ENCODE measurements at regions not wholly inside any gene's neighbourhood (a gene's known extent, or its start where the extent isn't known, plus 50 kb on each side); places are given as distances from the start of the nearest gene placed in this dataset.

DNA sequence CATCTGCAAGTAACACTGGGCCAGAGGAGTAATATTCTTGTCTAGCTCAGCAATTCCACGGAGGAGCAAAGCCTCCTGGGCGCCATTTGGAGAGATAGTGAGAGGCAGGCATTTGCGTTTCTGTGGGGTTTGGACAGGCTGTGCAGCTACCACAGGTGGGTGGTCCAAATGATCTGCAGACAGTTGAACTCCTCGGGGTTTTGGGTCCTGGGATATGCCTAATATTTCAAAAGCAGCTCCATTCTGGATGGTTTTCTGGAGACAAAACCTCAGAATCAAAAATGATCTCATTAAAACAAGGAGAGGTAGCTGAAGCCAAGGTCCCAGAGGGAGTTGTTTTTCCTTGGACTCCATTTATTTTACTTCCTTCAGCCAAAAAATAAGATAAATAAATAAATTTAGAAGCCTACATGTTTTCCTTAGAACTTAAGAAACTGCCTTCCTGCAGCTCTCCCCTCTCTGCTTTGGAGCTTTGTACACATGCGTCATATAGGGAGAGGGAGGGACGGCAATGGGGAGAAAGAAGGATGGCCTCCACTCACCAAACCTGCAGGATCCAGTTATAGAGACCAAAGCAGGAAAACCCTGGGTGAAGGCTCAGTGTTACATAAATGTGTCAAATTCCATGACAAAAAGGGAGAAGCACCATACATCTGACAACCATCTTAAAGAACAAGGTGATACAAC is 227.3 kb upstream of the DAAM1 start (continued):
- TF ChIP-seq TAF7 (optimal IDR thresholded peaks at IDR 0.05; ENCODE audit: borderline replicate concordance, low read depth, low read length) = no peak
- no peak for TF ChIP-seq FOSL1 (IDR thresholded peaks at IDR 0.05; ENCODE audit: insufficient read depth, low read depth, low read length)
- no peak for TF ChIP-seq BCL11A (IDR thresholded peaks at IDR 0.05; ENCODE audit: low read depth in 2 of 2, low read length in 2 of 2)
- TF ChIP-seq SUZ12 (IDR thresholded peaks at IDR 0.05; ENCODE audit: low read length) = no peak
- TF ChIP-seq EZH2 (IDR thresholded peaks at IDR 0.05; ENCODE audit: low read depth, low read length, severe bottlenecking) = no peak
